SHP77 (cell line): ENCODE measurements at regions not wholly inside any gene's neighbourhood (a gene's known extent, or its start where the extent isn't known, plus 50 kb on each side); places are given as distances from the start of the nearest gene placed in this dataset.

Experiments
- DNase-seq, 2 experiments: peaks; one replicate each; lab custom pipeline; 2025; lab: John Stamatoyannopoulos, UW

DNA sequence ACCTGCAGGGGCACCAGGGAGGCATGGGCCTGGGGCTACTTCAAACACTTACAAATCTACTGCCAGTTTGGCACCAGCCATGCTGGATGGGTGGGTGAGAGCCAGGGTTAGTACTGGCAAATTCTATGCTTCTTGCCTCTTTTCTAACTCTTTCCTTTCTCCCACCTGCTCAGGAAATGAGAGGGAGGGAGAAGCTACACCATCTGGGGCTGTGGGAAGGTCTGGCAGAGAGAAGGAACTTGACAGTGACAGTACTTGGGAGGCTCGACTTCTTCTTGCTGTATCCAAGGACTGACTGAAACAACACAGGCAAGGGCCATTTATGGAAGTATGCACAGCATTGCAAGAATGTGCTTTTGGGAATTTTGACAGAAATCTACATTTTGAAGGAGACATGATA is 149.6 kb upstream of the DYRK2 start:
- no peak for DNase-seq

DNA sequence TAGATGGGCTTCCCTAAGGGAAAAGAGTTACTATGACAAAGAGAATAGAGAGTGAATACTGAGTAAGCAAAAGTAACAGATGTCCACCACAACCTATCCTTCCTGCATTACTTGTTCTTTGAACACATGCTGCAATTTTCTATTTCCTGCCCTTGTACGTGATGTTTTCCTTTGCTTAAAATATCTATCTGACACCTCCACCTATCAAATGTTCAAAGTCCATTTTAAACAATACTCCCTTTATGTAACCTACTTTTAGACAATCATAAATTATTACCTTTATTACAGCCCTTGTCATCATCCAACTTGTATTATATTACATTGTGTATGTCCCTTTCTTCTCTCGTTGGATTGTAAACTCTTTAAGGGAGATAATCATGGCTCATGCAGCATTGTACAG is 147.2 kb upstream of the DYRK2 start:
- no peak for DNase-seq

- DNase-seq = no peak
Observed at GRCh38 chr12:67504026-67504425, 144.5 kb upstream of the DYRK2 start.

DNA sequence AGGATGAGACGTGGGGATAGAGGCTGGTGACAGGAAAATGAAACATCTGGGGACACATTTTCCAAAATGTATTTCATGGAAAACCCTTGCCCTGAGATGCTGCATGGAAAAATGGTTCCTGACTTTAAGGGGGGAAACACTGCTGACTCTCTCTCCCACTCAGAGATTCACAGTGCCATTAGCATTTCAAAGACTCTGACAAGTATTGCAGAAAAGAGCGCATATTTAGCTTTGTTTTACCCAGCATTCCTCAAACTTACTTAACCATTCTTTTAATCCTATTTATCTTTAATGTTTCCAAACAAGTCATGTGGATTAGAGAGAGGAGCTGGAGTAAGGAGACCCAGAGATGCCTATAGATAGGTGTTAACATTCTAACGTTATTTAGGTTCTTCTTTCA is 141.8 kb upstream of the DYRK2 start:
- no peak for DNase-seq

- DNase-seq = no peak
Observed at GRCh38 chr12:67508830-67509229, 139.7 kb upstream of the DYRK2 start.

DNA sequence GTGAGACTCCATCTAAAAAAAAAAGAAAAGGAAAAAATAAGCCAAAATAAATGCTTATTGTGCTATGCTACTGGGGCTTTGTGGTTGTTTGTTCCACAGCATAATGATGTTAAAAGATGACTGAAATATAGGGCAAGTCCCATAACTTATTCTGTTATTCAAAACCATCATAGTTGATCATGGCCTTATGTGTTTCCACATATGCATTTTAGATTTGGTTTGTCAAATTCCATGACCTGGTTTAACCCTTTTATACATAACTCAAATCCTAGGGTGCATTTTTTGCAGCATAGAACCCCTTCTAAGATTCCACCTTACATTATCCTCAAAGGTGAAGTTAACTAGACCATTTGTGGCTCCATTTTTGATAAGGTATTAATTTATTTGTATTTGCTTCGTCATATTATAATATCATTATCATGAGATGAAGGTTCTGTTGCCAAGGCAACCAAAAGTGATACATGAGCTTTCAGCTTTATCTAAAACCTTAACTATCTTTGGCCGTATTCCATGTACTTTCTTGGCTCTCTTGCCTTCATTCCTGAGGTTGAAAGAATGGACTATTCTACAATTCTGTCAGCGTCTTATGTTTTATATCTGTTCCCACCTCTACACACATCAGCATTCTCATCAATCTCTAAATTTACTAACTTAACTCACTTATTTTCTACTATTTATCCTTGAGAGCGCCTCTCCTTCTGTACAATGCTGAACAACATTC is 138.7 kb upstream of the DYRK2 start:
- DNase-seq = no peak

DNA sequence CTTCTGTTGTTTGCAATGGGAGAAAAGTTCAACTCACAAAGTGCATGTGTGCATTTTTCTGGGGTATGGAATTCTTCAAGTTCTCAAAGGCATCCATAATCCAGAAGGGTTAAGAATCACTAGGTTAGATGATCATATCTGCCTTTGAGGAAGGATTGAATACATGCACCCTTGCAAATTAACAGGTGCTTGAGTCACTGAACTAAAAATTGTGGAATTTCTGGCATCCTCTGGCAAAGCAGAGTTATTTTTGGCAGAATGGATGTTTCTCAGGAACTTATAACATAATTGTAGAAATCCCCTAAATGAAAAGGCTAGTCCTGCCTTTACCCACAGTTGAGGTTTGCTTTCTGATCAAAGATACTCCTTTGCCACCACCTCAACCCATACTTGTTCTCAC is 136.5 kb upstream of the DYRK2 start:
- no peak for DNase-seq

GRCh38 chr12:67514502-67514901 is 134.0 kb upstream of the DYRK2 start:
- DNase-seq = no peak

DNA sequence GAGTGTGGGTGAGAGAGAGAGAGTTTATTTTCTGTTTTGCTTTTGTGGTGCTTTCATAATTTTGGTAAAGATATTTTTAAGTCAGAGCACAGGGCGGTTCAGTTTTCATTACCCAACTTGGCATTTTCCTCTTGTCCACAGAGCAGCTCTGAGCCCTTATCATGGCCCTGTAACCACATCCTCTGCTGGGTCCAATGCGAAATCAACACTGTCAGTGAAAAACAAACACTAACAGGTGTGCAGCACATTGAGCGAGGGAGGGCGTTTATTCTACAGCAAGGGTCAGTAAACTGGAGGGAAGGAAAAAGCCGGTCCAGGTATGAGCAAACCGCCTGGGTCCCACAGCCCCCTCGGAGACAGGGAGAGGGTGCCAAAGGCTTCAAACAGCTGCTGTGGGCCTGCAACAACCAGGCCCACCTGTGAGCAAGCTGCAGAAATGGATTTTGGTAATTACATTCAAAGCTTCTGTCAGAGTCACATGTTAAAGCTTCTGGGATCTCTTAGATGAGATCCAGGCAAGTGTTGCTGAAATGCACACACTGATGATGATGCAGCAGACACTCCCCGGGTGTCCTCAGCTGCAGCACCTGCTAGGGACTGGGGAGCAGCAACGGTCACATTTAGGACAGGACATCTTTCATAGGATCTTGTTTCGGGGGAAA is 132.7 kb upstream of the DYRK2 start:
- DNase-seq = peak; percentile 76 to 83

- no peak for DNase-seq
Observed at GRCh38 chr12:67517181-67517887, 131.2 kb upstream of the DYRK2 start.

- no peak for DNase-seq
Observed at GRCh38 chr12:67519484-67520433, 128.8 kb upstream of the DYRK2 start.

DNA sequence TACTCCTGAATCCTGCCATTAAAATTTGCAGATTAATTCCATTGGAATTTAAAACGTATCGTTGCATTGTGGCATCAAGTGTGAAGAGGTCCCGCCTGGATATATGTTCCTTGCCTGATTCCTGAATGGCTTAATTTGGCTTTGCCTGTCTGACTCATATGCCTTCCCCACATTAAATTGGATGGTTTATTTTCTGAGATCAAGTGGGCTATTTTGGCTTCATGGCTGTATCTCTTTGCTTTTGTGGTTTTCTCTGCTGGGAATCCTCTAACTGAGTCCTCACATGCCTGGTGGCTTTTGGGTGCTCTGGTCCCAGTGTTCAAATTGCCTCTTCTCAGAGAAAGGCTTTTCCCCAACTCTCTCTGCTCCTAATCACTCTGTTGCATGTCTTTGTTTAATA is 127.9 kb upstream of the DYRK2 start:
- no peak for DNase-seq

DNA sequence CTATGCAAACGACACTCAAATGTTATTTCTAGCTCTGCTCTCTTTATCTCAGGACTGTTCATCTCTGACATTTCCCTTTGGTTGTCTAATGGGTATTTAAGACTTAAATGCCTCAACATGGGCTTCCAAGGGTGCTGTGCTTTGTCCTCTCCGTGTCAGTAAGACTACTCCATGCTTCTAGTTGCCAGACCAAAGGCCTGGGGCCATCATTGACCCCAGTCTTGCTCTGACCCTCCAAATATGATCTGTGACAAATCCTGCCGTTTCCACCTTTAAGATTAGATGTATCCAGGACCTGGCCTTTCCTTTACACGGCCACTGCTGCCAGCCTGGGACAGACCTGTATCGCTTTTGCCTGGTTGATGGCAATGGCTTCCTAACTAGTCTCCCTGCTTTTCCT is 126.3 kb upstream of the DYRK2 start:
- DNase-seq = no peak

DNA sequence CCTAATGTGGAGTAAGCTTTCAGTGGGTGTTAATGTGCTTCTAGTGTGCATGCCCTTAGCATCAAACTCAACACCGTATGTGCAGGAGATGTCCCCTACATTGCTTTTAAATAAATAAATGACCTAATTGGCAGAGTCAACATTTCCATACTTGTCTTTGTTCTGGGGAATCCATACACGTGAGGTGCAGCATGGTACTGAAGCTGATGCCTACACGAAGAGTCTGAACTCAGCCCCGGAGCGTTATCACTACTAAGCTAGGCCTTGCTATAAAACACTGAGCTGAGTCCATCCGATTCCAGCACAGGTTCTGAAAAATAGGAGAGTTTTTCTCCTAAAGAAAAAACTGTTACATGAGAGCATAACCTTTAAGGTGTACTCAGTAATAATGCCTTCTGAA is 125.0 kb upstream of the DYRK2 start:
- DNase-seq = peak; percentile 6 to 37

DNA sequence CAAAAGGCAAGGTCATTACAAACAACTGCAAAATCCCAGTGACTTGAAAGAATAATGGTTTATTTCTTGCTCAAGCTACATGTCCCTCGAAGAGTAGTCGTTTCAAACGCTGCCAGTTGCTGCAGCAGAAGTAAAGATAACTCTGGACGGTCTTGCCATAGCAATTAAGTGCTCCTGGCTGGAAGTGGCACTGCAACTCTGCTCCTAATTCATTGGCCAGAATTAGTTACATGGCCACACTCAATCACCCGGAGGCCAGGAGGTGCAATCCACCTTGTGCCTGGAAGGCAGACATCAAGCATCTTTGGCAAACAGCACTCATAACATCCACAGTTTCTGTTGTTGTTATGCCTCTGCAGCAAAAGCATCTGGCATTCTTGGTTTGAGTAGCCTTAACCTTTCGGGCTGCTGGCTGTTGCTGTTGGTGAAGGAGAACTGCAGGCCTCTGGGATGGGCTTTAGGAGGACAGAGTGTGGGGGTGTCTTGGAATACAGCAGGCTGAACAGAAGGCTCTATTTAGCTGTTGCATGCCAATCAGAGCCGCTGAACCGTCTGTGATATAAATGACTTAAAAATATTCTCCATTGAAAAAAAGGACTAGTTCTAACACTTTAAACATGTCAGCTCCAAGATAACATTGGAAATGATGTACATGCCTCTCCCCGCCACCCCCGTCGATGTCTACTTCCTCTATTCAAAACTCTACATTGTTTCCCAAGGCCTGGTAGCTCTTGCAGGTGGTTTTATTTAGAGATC is 123.5 kb upstream of the DYRK2 start:
- no peak for DNase-seq

DNA sequence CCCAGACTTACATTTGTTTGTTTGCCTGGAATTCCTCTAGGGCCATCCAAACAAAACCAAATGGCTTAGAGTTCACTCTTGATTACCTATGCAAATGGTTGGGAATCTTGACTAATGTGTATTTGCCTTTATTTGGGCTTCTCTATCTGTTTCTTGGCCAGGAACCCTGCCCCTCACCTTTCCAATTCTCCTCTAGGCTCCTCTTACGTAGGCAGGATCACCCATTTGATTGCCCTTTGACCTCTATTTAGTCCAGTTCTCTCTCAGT is 123.0 kb upstream of the DYRK2 start:
- no peak for DNase-seq

DNA sequence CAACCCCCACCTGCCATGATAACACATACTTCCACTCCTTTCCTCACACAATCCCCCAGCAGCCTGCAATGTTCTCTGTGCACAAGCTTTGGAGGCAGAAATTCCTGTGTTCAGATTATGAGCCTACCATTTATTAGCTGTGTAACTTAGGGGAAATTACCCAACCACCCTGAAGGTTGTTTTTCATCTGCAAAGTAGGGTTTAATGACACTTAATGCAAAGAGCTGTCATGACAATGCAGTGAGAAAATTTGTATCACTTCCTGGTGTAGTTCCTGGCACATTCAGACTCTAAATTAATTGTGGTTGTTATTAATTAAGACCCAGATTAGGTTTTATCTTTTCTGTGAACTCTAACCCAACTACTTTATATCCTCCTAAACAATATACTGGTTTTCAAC is 122.4 kb upstream of the DYRK2 start:
- DNase-seq = no peak

- DNase-seq = no peak
Observed at GRCh38 chr12:67531051-67531450, 117.5 kb upstream of the DYRK2 start.

GRCh38 chr12:67531501-67531900 is 117.0 kb upstream of the DYRK2 start:
- DNase-seq = no peak

DNA sequence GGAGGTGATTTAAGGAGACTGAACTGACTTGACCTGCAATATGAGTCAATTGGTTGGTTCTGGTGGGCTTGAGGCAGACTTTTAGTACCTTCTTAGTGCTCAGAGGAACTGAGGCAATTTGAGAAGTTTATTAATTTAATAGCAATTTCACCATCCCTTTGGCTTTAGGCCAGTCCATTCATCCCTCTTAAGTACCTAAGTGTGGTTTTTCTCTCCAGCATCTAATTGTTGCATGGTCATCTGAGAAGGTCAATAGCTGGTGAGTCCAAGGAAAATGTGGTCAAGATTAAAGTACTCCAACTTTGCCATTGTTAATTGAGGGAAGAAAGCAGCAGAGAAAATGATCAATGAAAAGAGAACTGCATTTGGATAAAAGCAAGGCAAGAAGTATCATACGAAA is 115.4 kb upstream of the DYRK2 start:
- DNase-seq = no peak

- DNase-seq = no peak
Observed at GRCh38 chr12:67534046-67534445, 114.5 kb upstream of the DYRK2 start.

- no peak for DNase-seq
Observed at GRCh38 chr12:67534681-67535080, 113.9 kb upstream of the DYRK2 start.
